HG03135 (cell line): ENCODE measurements at regions not wholly inside any gene's neighbourhood (a gene's known extent, or its start where the extent isn't known, plus 50 kb on each side); places are given as distances from the start of the nearest gene placed in this dataset.

ENCODE experiments used
- ATAC-seq: cut with Tn5 transposase; IDR thresholded peaks from one replicate; pipeline ENCODE4 v1.9.1; 2021; ENCODE audit warnings: mild to moderate bottlenecking, moderate library complexity; ENCODE audit not compliant: unreplicated experiment

- ATAC-seq: no peak
Observed at GRCh38 chr5:89441965-89442364, 559.0 kb upstream of the MEF2C start.

GRCh38 chr5:89440670-89441069, 557.7 kb upstream of the MEF2C start:
- ATAC-seq: no peak

GRCh38 chr5:89437450-89438435, 554.8 kb upstream of the MEF2C start:
- ATAC-seq: no peak

- ATAC-seq: no peak
Observed at GRCh38 chr5:89436464-89436863, 553.5 kb upstream of the MEF2C start.

GRCh38 chr5:89435347-89435746, 552.4 kb upstream of the MEF2C start:
- peak; percentile 72 for ATAC-seq

- no peak for ATAC-seq
Observed at GRCh38 chr5:89428624-89429023, 545.6 kb upstream of the MEF2C start.

- no peak for ATAC-seq
Observed at GRCh38 chr5:89425062-89425461, 542.1 kb upstream of the MEF2C start.

GRCh38 chr5:89421035-89421434, 538.1 kb upstream of the MEF2C start:
- no peak for ATAC-seq

- no peak for ATAC-seq
Observed at GRCh38 chr5:89418407-89419085, 535.6 kb upstream of the MEF2C start.

GRCh38 chr5:89417990-89418389, 535.0 kb upstream of the MEF2C start:
- ATAC-seq: no peak

- ATAC-seq: no peak
Observed at GRCh38 chr5:89417515-89417914, 534.5 kb upstream of the MEF2C start.

- no peak for ATAC-seq
Observed at GRCh38 chr5:89411891-89412290, 528.9 kb upstream of the MEF2C start.

GRCh38 chr5:89407054-89407453, 524.1 kb upstream of the MEF2C start:
- ATAC-seq: no peak

GRCh38 chr5:89401659-89402058, 518.7 kb upstream of the MEF2C start:
- no peak for ATAC-seq

- ATAC-seq: no peak
Observed at GRCh38 chr5:89401012-89401411, 518.0 kb upstream of the MEF2C start.

GRCh38 chr5:89399548-89399947, 516.6 kb upstream of the MEF2C start:
- ATAC-seq: no peak

GRCh38 chr5:89397096-89397495, 514.1 kb upstream of the MEF2C start:
- peak; percentile 69 for ATAC-seq

GRCh38 chr5:89396278-89396954, 513.4 kb upstream of the MEF2C start:
- peak; percentile 56 for ATAC-seq

- no peak for ATAC-seq
Observed at GRCh38 chr5:89395111-89395510, 512.1 kb upstream of the MEF2C start.

GRCh38 chr5:89388872-89389271, 505.9 kb upstream of the MEF2C start:
- no peak for ATAC-seq

GRCh38 chr5:89384391-89384790, 501.4 kb upstream of the MEF2C start:
- ATAC-seq: no peak
